Muscle layer of colon (tissue), 2 donors: ENCODE measurements at regions not wholly inside any gene's neighbourhood (a gene's known extent, or its start where the extent isn't known, plus 50 kb on each side); places are given as distances from the start of the nearest gene placed in this dataset.
"Not testable (repeated sequence)": the region's sequence is repeated elsewhere in the genome, so short reads cannot be mapped to it uniquely, and the experiment has no call there.

ENCODE experiments used
- H3K27ac ChIP-seq: one replicate; pipeline ENCODE4 v1.7.0; 2013; ENCODE audit warnings: low read depth, mild to moderate bottlenecking, low read length, moderate library complexity
- H3K27me3 ChIP-seq, 2 donors: one replicate each; pipeline ENCODE4 v1.7.0; 2013; ENCODE audit warnings: low read length in 2 of 2, mild to moderate bottlenecking in 2 of 2; ENCODE audit not compliant: insufficient read depth in 2 of 2, control insufficient read depth in 1 of 2
- H3K36me3 ChIP-seq: one replicate; pipeline ENCODE4 v1.7.0; 2013; ENCODE audit warnings: mild to moderate bottlenecking, low read length; ENCODE audit not compliant: insufficient read depth
- H3K4me1 ChIP-seq: one replicate; pipeline ENCODE4 v1.7.0; 2013; ENCODE audit warnings: mild to moderate bottlenecking, low read length; ENCODE audit not compliant: insufficient read depth
- H3K4me3 ChIP-seq, 2 donors: one replicate each; pipeline ENCODE4 v1.7.0; 2013; ENCODE audit warnings: low read length in 2 of 2, low read depth in 1 of 2, mild to moderate bottlenecking in 1 of 2, moderate library complexity in 1 of 2
- H3K9ac ChIP-seq: one replicate; pipeline ENCODE4 v1.7.0; 2013; ENCODE audit warnings: low read length
- H3K9me3 ChIP-seq: one replicate; pipeline ENCODE4 v1.7.0; 2013; ENCODE audit warnings: mild to moderate bottlenecking, low read length
- donor health status: abdominal sarcoma.
- donor health status: Adenocarcinoma of cecum.

- not testable (repeated sequence) for H3K36me3 ChIP-seq, H3K27ac ChIP-seq, H3K27me3 ChIP-seq, H3K4me3 ChIP-seq, H3K9ac ChIP-seq, H3K4me1 ChIP-seq, H3K9me3 ChIP-seq
These were observed 609.8 kb upstream of the MDGA2 start for GRCh38 chr14:48285217-48285616.

DNA sequence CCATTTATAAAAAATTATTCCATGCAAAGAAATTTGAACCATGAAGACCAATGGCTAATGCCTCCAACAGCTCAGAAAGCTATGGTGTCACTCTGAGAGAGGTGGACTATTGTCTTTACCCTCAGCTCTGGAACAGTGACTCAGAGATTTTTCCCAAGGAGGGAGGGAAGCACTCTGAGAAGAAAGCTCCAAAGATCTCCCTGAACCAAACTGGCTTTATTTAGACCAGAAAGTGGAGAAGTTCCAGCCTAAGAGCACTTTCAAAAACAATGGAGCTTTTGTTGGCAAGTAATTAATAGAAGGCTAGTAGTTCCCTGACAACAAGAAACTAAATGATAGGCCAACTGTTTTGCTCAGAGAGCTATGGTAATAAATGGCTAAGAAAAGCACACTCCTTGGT lies 599.9 kb upstream of the MDGA2 start:
- no peaks in the 10 kb centered on the region for H3K4me1 ChIP-seq
- no peak overlapping the region for H3K9ac ChIP-seq
- H3K27me3 ChIP-seq: no peaks in the 10 kb centered on the region
- H3K27ac ChIP-seq: no peak overlapping the region
- no peaks in the 10 kb centered on the region for H3K36me3 ChIP-seq
- no peak overlapping the region for H3K4me3 ChIP-seq
- H3K9me3 ChIP-seq: no peaks in the 10 kb centered on the region

- Histone ChIP-seq H3K4me3 (no peak overlapping the region), H3K4me1 (no peaks in the 10 kb centered on the region), H3K27me3 (no peaks in the 10 kb centered on the region), H3K9me3 (no peaks in the 10 kb centered on the region), H3K9ac (no peak overlapping the region), H3K36me3 (no peaks in the 10 kb centered on the region), H3K27ac (no peak overlapping the region)
These were observed 599.4 kb upstream of the MDGA2 start for GRCh38 chr14:48274826-48275225.

- not testable (repeated sequence) for H3K36me3 ChIP-seq, H3K4me3 ChIP-seq, H3K27ac ChIP-seq, H3K9ac ChIP-seq, H3K27me3 ChIP-seq, H3K9me3 ChIP-seq, H3K4me1 ChIP-seq
These were observed 592.5 kb upstream of the MDGA2 start for GRCh38 chr14:48267926-48268325.

DNA sequence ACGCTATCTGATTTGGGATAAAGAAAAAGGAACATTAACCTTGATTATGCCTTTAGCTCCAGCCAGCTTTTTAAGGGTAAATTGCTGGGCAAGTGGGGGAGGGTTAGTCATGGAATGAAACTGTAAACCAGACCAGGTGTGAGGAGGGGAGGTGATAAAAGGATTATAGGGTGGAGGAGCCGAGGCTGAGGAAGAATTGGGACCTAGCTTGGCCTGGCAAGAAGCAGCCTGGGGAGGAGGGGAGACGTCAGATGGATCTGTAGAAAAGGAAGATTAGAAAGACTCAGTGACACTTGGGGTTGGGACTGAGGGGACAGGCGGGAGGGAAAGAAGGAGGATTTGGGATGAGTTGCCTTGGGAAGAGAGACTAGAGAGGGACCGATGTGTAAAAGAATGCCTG lies 590.8 kb upstream of the MDGA2 start:
- H3K9me3 ChIP-seq, H3K27ac ChIP-seq, H3K36me3 ChIP-seq, H3K4me3 ChIP-seq, H3K9ac ChIP-seq, H3K4me1 ChIP-seq, H3K27me3 ChIP-seq: not testable (repeated sequence)

GRCh38 chr14:48261436-48261835 lies 586.0 kb upstream of the MDGA2 start:
- Histone ChIP-seq H3K27ac (no peak overlapping the region), H3K9ac (no peak overlapping the region), H3K9me3 (no peaks in the 10 kb centered on the region), H3K4me3 (no peak overlapping the region), H3K4me1 (no peaks in the 10 kb centered on the region), H3K36me3 (no peaks in the 10 kb centered on the region), H3K27me3 (no peaks in the 10 kb centered on the region)

- not testable (repeated sequence) for H3K4me3 ChIP-seq, H3K27ac ChIP-seq, H3K36me3 ChIP-seq, H3K27me3 ChIP-seq, H3K9me3 ChIP-seq, H3K9ac ChIP-seq, H3K4me1 ChIP-seq
These were observed 585.2 kb upstream of the MDGA2 start for GRCh38 chr14:48260394-48261295.

DNA sequence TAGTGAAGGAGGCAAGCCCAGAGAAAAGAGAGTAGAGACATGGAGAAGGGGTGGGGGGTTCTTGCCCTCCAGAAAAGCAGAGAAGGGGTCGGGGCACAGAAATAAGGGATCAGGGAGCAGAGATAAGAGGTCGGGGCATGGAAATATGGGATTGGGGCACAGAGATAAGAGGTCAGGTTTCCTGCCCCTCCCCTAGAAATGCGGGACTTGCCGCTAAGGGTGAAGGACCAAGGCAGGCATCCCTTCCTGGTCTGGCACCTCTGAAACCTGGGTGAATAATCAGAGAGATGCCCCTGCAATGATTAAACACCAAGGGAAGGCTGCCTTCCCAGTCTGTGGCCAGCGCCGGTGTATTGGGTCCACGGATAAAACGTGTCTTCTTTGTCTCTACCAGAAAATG lies 584.5 kb upstream of the MDGA2 start:
- H3K4me3 ChIP-seq, H3K4me1 ChIP-seq, H3K9me3 ChIP-seq, H3K9ac ChIP-seq, H3K27ac ChIP-seq, H3K27me3 ChIP-seq, H3K36me3 ChIP-seq: not testable (repeated sequence)

DNA sequence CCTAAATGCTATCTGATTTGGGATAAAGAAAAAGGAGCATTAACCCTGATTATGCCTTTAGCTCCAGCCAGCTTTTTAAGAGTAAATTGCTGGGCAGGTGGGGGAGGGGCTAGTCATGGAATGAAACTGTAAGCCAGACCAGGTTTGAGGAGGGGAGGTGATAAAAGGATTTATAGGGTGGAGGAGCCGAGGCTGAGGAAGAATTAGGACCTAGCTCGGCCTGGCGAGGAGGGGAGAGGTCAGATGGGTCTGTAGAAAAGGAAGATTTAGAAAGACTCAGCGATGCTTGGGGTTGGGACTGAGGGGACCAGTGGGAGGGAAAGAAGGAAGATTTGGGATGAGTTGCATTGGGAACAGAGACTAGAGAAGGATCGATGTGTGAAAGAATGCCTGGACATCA lies 583.8 kb upstream of the MDGA2 start:
- H3K27me3 ChIP-seq, H3K9me3 ChIP-seq, H3K4me3 ChIP-seq, H3K36me3 ChIP-seq, H3K9ac ChIP-seq, H3K4me1 ChIP-seq, H3K27ac ChIP-seq: not testable (repeated sequence)

GRCh38 chr14:48258703-48259102 lies 583.3 kb upstream of the MDGA2 start:
- H3K4me3 ChIP-seq, H3K27me3 ChIP-seq, H3K9ac ChIP-seq, H3K4me1 ChIP-seq, H3K9me3 ChIP-seq, H3K27ac ChIP-seq, H3K36me3 ChIP-seq: not testable (repeated sequence)

DNA sequence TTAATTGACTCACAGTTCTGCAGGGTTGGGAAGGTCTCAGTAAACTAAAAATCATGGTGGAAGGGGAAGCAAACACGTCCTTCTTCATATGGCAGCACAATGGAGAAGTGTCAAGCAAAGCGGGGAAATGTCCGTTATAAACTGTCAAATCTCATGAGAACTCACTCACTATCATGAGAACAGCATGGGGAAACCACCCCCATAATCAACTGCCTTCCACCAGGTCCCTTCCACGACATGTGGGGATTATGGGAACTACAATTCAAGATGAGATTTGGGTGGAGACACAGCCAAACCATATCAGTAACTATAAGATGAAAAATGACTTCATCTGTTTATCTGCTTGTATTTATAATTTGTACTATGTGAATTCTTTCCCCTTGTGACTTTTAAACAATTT lies 577.6 kb upstream of the MDGA2 start:
- Histone ChIP-seq H3K4me1 (no peaks in the 10 kb centered on the region), H3K9me3 (no peaks in the 10 kb centered on the region), H3K9ac (no peak overlapping the region), H3K27ac (no peak overlapping the region), H3K27me3 (no peaks in the 10 kb centered on the region), H3K36me3 (no peaks in the 10 kb centered on the region), H3K4me3 (no peak overlapping the region)

DNA sequence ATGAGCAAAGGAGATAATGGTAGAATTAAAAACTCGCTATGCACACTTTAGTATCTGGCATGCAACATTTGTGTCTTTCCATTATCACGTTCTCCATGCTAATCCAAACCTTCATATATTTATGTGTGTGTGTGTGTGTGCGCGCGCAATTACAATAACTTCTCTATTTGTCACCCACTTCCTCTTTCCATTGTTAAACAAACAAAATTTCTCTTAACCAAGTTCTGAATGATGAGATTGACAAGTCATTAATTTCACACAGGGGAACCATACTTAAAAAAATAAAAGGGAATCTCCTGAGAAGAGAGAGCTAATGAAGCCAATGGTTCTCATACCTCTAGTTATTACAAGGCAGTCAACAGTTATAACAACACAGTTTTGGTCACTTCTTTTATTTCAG lies 575.9 kb upstream of the MDGA2 start:
- Histone ChIP-seq H3K4me1 (no peaks in the 10 kb centered on the region), H3K4me3 (no peak overlapping the region), H3K27me3 (no peaks in the 10 kb centered on the region), H3K9ac (no peak overlapping the region), H3K36me3 (no peaks in the 10 kb centered on the region), H3K27ac (no peak overlapping the region), H3K9me3 (no peaks in the 10 kb centered on the region)
